Left ventricle myocardium inferior (tissue), 1 donor: ENCODE measurements at regions not wholly inside any gene's neighbourhood (a gene's known extent, or its start where the extent isn't known, plus 50 kb on each side); places are given as distances from the start of the nearest gene placed in this dataset.

Source experiments
- DNase-seq: peaks from one replicate; pipeline ENCODE4 v3.0.0-alpha.2; 2020
- H3K27ac ChIP-seq: fragments of 200-600 bp; replicated peaks from 2 replicates; pipeline ENCODE4 v1.8.0; 2021
- H3K27me3 ChIP-seq: fragments of 200-600 bp; 2 replicates; pipeline ENCODE4 v1.8.0; 2021; ENCODE audit warnings: low read depth
- H3K36me3 ChIP-seq: fragments of 200-600 bp; 2 replicates; pipeline ENCODE4 v1.8.0; 2021
- H3K4me1 ChIP-seq: fragments of 200-600 bp; 2 replicates; pipeline ENCODE4 v1.8.0; 2021
- H3K4me3 ChIP-seq: fragments of 200-600 bp; 2 replicates; pipeline ENCODE4 v1.8.0; 2021; ENCODE audit warnings: mild to moderate bottlenecking, moderate library complexity
- H3K9me3 ChIP-seq: fragments of 200-600 bp; replicated peaks from 2 replicates; pipeline ENCODE4 v1.8.0; 2021
- CTCF ChIP-seq: fragments of 200-600 bp; IDR thresholded peaks from 2 replicates; pipeline ENCODE4 v1.8.0; 2021; ENCODE audit warnings: antibody characterized with exemption, mild to moderate bottlenecking, borderline replicate concordance
- intact Hi-C: fragments of 100-400 bp; cut with micrococcal nuclease; formaldehyde crosslinking; loops from one replicate; pipeline ENCODE4 v1.11.0; 2022
- donor health status: DM: no; HTN: yes; CAD: no; lungs with severe emphysema.

- no peak overlapping the region for H3K4me3 ChIP-seq
- DNase-seq: no peak
- H3K27me3 ChIP-seq: no peaks in the 10 kb centered on the region
- no peak overlapping the region for H3K27ac ChIP-seq
- intact Hi-C loops: no loop called here
- H3K4me1 ChIP-seq: no peaks in the 10 kb centered on the region
- H3K36me3 ChIP-seq: no peaks in the 10 kb centered on the region
- no peaks in the 10 kb centered on the region for H3K9me3 ChIP-seq
- no peak for TF ChIP-seq CTCF
Observed at GRCh38 chr14:26934151-26934550, 336.3 kb upstream of the NOVA1 start.

GRCh38 chr14:26935733-26936132, 337.9 kb upstream of the NOVA1 start:
- no peaks in the 10 kb centered on the region for H3K4me1 ChIP-seq
- no peak overlapping the region for H3K4me3 ChIP-seq
- H3K36me3 ChIP-seq: no peaks in the 10 kb centered on the region
- H3K9me3 ChIP-seq: no peaks in the 10 kb centered on the region
- H3K27ac ChIP-seq: no peak overlapping the region
- no peaks in the 10 kb centered on the region for H3K27me3 ChIP-seq
- no peak for TF ChIP-seq CTCF
- no peak for DNase-seq
- intact Hi-C loops: no loop called here

- Histone ChIP-seq H3K27me3 (no peaks in the 10 kb centered on the region), H3K27ac (no peak overlapping the region), H3K36me3 (no peaks in the 10 kb centered on the region), H3K4me1 (no peaks in the 10 kb centered on the region), H3K4me3 (no peak overlapping the region), H3K9me3 (no peaks in the 10 kb centered on the region)
- no peak for TF ChIP-seq CTCF
- intact Hi-C loops: no loop called here
- no peak for DNase-seq
Observed at GRCh38 chr14:26938054-26938453, 340.2 kb upstream of the NOVA1 start.

GRCh38 chr14:26939755-26940154, 341.9 kb upstream of the NOVA1 start:
- Histone ChIP-seq H3K4me3 (no peak overlapping the region), H3K36me3 (no peaks in the 10 kb centered on the region), H3K27me3 (no peaks in the 10 kb centered on the region), H3K9me3 (peaks cover 5% of the 10 kb centered on the region), H3K4me1 (no peaks in the 10 kb centered on the region), H3K27ac (no peak overlapping the region)
- intact Hi-C loops: no loop called here
- no peak for TF ChIP-seq CTCF
- no peak for DNase-seq

GRCh38 chr14:26941521-26941920, 343.7 kb upstream of the NOVA1 start:
- intact Hi-C loops: no loop called here
- Histone ChIP-seq H3K9me3 (peaks cover 6% of the 10 kb centered on the region), H3K27me3 (no peaks in the 10 kb centered on the region), H3K36me3 (no peaks in the 10 kb centered on the region), H3K4me3 (no peak overlapping the region), H3K27ac (no peak overlapping the region), H3K4me1 (no peaks in the 10 kb centered on the region)
- no peak for DNase-seq
- no peak for TF ChIP-seq CTCF

GRCh38 chr14:26947265-26947664, 349.4 kb upstream of the NOVA1 start:
- Histone ChIP-seq H3K27ac (no peak overlapping the region), H3K27me3 (no peaks in the 10 kb centered on the region), H3K36me3 (no peaks in the 10 kb centered on the region), H3K4me1 (no peaks in the 10 kb centered on the region), H3K4me3 (no peak overlapping the region), H3K9me3 (peaks cover 32% of the 10 kb centered on the region)
- intact Hi-C loops: no loop called here
- DNase-seq: no peak
- TF ChIP-seq CTCF: no peak
